Caco-2 (cell line): ENCODE measurements at regions not wholly inside any gene's neighbourhood (a gene's known extent, or its start where the extent isn't known, plus 50 kb on each side); places are given as distances from the start of the nearest gene placed in this dataset.

ENCODE experiments used
- BruUV-seq: library from RNA; stranded (reverse); fragments of 400-500 nt; replicated peaks from 2 replicates; lab custom pipeline; 2021; lab: Mats Ljungman, UMichigan
- CTCF ChIA-PET: fragments of 300-600 bp; sonication (Branson Sonifier 250); formaldehyde crosslinking; loops from one replicate; lab custom pipeline; 2022; ENCODE audit warnings: antibody characterized with exemption; lab: Charles Lee
- POLR2A ChIA-PET: fragments of 300-600 bp; sonication (Branson Sonifier 250); formaldehyde crosslinking; loops from one replicate; lab custom pipeline; 2022; ENCODE audit warnings: antibody characterized with exemption; lab: Charles Lee
- DNase-seq, 2 experiments: peaks; one replicate each; pipeline versions ENCODE4 v3.0.0 to v3.0.0-alpha.2; 2020 to 2022
- H3K27me3 ChIP-seq: replicated peaks from 2 replicates; pipeline ENCODE4 v1.6.0; 2011; ENCODE audit warnings: low read length; ENCODE audit not compliant: control insufficient read depth, insufficient read depth
- H3K36me3 ChIP-seq: 2 replicates; pipeline ENCODE4 v1.5.1; 2011; ENCODE audit warnings: low read length; ENCODE audit not compliant: control insufficient read depth, insufficient read depth
- H3K4me1 ChIP-seq: fragments of 250-450 bp; sonication (Bioruptor Pico); 2 replicates; pipeline ENCODE4 v1.5.1; 2020; ENCODE audit warnings: mild to moderate bottlenecking
- H3K4me3 ChIP-seq: 2 replicates; pipeline ENCODE4 v1.5.1; 2011; ENCODE audit warnings: low read depth, mild to moderate bottlenecking, control low read depth, low read length
- H3K9me3 ChIP-seq: fragments of 250-450 bp; sonication (Bioruptor Pico); 2 replicates; pipeline ENCODE4 v1.5.1; 2020; ENCODE audit warnings: mild to moderate bottlenecking, moderate library complexity
- H3K27ac Mint-ChIP-seq: one replicate; pipeline ENCODE4 v1.8.0; 2022; ENCODE audit warnings: mixed read lengths; ENCODE audit not compliant: unreplicated experiment
- H3K27me3 Mint-ChIP-seq: one replicate; pipeline ENCODE4 v1.8.0; 2022; ENCODE audit warnings: mixed read lengths; ENCODE audit not compliant: insufficient read depth, unreplicated experiment
- H3K36me3 Mint-ChIP-seq: one replicate; pipeline ENCODE4 v1.8.0; 2022; ENCODE audit warnings: mild to moderate bottlenecking, mixed read lengths; ENCODE audit not compliant: insufficient read depth, unreplicated experiment
- H3K4me1 Mint-ChIP-seq: one replicate; pipeline ENCODE4 v1.8.0; 2022; ENCODE audit warnings: low read depth, mixed read lengths; ENCODE audit not compliant: unreplicated experiment
- H3K4me3 Mint-ChIP-seq: one replicate; pipeline ENCODE4 v1.8.0; 2022; ENCODE audit warnings: mild to moderate bottlenecking, moderate library complexity, mixed read lengths; ENCODE audit not compliant: unreplicated experiment
- H3K9me3 Mint-ChIP-seq: one replicate; pipeline ENCODE4 v1.8.0; 2022; ENCODE audit warnings: mixed read lengths; ENCODE audit not compliant: unreplicated experiment
- intact Hi-C: fragments of 100-400 bp; cut with micrococcal nuclease; formaldehyde crosslinking; loops from one replicate; pipeline ENCODE4 v1.10.0; 2022; ENCODE audit not compliant: unreplicated experiment
- TF ChIP-seq, protein P1 (sequence below), 2 experiments: fragments of 200-600 bp in 1 of 2; IDR thresholded peaks; 1 replicate in 1 of 2; 2 replicates in 1 of 2; pipeline versions ENCODE4 v1.5.1 to v1.8.0; 2011 to 2022; ENCODE audit warnings: antibody characterized with exemption in 1 of 2, control low read depth in 1 of 2, inconsistent platforms in 1 of 2, low read depth in 1 of 2, low read length in 1 of 2, mild to moderate bottlenecking in 1 of 2, moderate library complexity in 1 of 2; ENCODE audit not compliant: insufficient read depth in 1 of 2, severe bottlenecking in 1 of 2, unreplicated experiment in 1 of 2

DNA sequence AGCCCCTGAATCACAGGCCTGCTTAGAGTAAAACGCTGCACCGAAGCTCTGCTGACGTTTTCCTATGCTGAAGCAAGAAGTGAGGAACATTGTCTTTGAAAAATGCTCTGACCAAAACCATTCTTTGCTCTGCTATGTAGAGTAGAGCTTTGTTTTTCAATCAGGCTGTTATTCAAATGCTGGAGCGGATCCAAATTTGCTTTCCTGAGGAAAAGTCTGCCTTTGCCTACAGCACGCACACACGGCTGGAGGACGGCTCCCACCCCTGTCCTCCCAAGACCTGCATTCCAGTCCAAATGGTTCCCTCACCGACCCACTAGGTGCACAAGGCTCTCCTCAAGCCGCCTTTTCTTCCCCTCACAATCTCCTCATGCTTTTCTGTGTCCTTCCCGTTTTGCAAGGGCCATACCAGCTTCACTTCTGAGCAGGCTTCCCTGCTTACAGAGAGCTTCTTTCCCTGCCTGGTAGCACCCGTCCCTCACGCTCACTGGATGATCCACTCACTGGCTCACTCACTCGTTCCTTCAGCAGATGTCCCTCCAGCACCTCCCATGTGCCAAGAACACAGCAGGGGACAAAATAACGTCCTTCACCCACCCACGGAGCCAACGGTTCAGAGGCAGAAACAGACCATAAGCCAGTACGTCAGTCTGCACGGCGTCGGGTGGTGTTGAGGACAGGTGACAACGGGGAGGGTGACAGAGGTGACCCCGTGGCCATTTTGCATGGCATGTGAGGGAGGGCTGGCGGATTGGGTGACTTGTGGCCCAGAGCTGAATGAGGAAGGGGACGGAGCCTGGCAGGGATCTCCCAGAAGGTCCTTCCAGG lies 137.9 kb upstream of the NEDD9 start:
- TF ChIP-seq, protein P1, sequence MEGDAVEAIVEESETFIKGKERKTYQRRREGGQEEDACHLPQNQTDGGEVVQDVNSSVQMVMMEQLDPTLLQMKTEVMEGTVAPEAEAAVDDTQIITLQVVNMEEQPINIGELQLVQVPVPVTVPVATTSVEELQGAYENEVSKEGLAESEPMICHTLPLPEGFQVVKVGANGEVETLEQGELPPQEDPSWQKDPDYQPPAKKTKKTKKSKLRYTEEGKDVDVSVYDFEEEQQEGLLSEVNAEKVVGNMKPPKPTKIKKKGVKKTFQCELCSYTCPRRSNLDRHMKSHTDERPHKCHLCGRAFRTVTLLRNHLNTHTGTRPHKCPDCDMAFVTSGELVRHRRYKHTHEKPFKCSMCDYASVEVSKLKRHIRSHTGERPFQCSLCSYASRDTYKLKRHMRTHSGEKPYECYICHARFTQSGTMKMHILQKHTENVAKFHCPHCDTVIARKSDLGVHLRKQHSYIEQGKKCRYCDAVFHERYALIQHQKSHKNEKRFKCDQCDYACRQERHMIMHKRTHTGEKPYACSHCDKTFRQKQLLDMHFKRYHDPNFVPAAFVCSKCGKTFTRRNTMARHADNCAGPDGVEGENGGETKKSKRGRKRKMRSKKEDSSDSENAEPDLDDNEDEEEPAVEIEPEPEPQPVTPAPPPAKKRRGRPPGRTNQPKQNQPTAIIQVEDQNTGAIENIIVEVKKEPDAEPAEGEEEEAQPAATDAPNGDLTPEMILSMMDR (IDR thresholded peaks at IDR 0.05; ENCODE audit: insufficient read depth in 1 of 2, low read depth in 1 of 2, low read length in 1 of 2, severe bottlenecking in 1 of 2, unreplicated experiment in 1 of 2), result no peak
- ChIA-PET CTCF (no interaction called here), POLR2A (no interaction called here)
- Mint-ChIP-seq H3K4me3 (no peak overlapping the region), H3K9me3 (peaks cover 18% of the 10 kb centered on the region), H3K4me1 (peaks cover 33% of the 10 kb centered on the region), H3K36me3 (peaks cover 25% of the 10 kb centered on the region), H3K27me3 (no peaks in the 10 kb centered on the region), H3K27ac (peak overlapping the region; percentile 27)
- BruUV-seq, result no TSS peak
- no peaks in the 10 kb centered on the region for H3K27me3 ChIP-seq
- H3K9me3 ChIP-seq, result no peaks in the 10 kb centered on the region
- H3K36me3 ChIP-seq, result no peaks in the 10 kb centered on the region
- intact Hi-C loops, result no loop called here
- H3K4me3 ChIP-seq, result no peak overlapping the region
- no peak for DNase-seq
- H3K4me1 ChIP-seq, result peaks cover 45% of the 10 kb centered on the region

DNA sequence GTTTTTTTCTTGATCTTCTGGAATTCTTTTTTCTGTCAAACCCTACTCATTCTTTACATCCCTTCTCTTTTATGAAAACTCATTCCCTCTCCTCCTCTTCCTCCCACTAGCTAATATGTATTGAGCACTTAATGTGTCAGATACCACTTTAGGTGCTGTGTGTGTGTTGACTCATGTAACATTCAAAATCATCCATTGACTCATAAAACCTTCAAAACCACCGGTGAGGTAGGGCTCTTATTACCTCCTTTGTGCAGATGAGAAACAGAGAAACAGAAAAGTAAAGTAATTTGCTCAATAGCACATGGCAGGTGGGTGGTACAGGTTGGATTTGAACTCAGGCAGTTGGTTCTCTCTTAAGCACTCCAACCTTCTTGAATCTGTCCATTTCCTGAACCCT lies 136.3 kb upstream of the NEDD9 start:
- Histone ChIP-seq H3K27me3 (no peaks in the 10 kb centered on the region), H3K36me3 (no peaks in the 10 kb centered on the region), H3K4me1 (peaks cover 54% of the 10 kb centered on the region), H3K4me3 (no peak overlapping the region), H3K9me3 (no peaks in the 10 kb centered on the region)
- peaks cover 18% of the 10 kb centered on the region for H3K9me3 Mint-ChIP-seq
- peaks cover 39% of the 10 kb centered on the region for H3K4me1 Mint-ChIP-seq
- POLR2A ChIA-PET, result interaction anchor here (0.7 to 1.0 kb wide), 2 partner anchors 66 to 139 kb away, joined by 3 read pairs; no protein-coding TSS in a partner anchor
- CTCF ChIA-PET, result interaction anchor here (0.6 kb wide), 1 partner anchor 124 kb away, joined by 3 read pairs; no protein-coding TSS in a partner anchor
- H3K36me3 Mint-ChIP-seq, result peaks cover 30% of the 10 kb centered on the region
- H3K27me3 Mint-ChIP-seq, result no peaks in the 10 kb centered on the region
- no peak overlapping the region for H3K4me3 Mint-ChIP-seq
- no peak for DNase-seq
- TF ChIP-seq, protein P1 (IDR thresholded peaks at IDR 0.05; ENCODE audit: insufficient read depth in 1 of 2, low read depth in 1 of 2, low read length in 1 of 2, severe bottlenecking in 1 of 2, unreplicated experiment in 1 of 2), result no peak
- BruUV-seq, result no TSS peak
- intact Hi-C loops, result no loop called here
- H3K27ac Mint-ChIP-seq, result peak overlapping the region; percentile 99

DNA sequence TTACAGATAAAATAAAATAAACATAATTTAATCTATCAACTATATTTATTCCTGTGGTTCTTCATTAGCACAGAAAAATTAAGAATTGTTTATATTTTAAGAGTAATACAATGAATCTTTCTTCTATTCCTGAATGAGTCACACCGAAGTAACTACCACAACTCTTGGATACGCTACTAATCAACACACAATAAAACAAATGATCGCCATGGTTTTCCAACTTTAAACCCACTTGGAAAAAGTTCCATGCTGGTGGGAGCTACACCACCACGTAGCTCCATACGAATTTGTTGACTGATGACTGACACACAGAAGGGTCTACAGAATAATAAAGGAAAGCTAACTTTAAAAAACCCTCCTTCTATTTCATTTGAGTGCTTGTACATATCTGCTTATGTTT lies 135.8 kb upstream of the NEDD9 start:
- no peaks in the 10 kb centered on the region for H3K36me3 ChIP-seq
- intact Hi-C loops, result no loop called here
- ChIA-PET CTCF (interaction anchor here (0.6 to 1.3 kb wide), 2 partner anchors 125 to 136 kb away, joined by 3 to 9 read pairs; partner anchors contain the start of gene NEDD9), POLR2A (interaction anchor here (0.7 to 2.1 kb wide), 6 partner anchors 14 to 138 kb away, joined by 3 to 29 read pairs (median 4); partner anchors contain the start of gene NEDD9)
- no peaks in the 10 kb centered on the region for H3K27me3 ChIP-seq
- peaks cover 57% of the 10 kb centered on the region for H3K4me1 ChIP-seq
- H3K4me1 Mint-ChIP-seq, result peaks cover 40% of the 10 kb centered on the region
- peaks cover 18% of the 10 kb centered on the region for H3K9me3 Mint-ChIP-seq
- no peaks in the 10 kb centered on the region for H3K9me3 ChIP-seq
- no peaks in the 10 kb centered on the region for H3K27me3 Mint-ChIP-seq
- H3K4me3 ChIP-seq, result no peak overlapping the region
- no peak for DNase-seq
- no TSS peak for BruUV-seq
- peak overlapping the region; percentile 99 for H3K27ac Mint-ChIP-seq
- H3K36me3 Mint-ChIP-seq, result peaks cover 30% of the 10 kb centered on the region
- H3K4me3 Mint-ChIP-seq, result peak overlapping the region; percentile 13
- TF ChIP-seq, protein P1 (IDR thresholded peaks at IDR 0.05; ENCODE audit: insufficient read depth in 1 of 2, low read depth in 1 of 2, low read length in 1 of 2, severe bottlenecking in 1 of 2, unreplicated experiment in 1 of 2), result no peak
